PFSK-1 (cell line): ENCODE measurements at regions not wholly inside any gene's neighbourhood (a gene's known extent, or its start where the extent isn't known, plus 50 kb on each side); places are given as distances from the start of the nearest gene placed in this dataset.

Source experiments
- POLR2AphosphoS5 ChIP-seq: IDR thresholded peaks from 2 replicates; pipeline ENCODE4 v1.6.1; 2012; ENCODE audit warnings: low read depth, mild to moderate bottlenecking, control low read depth, low read length, moderate library complexity
- REST ChIP-seq, 2 experiments: IDR thresholded peaks; 2 replicates each; pipeline versions ENCODE4 v1.6.1 to v1.8.0; 2011 to 2012; ENCODE audit warnings: low read depth in 2 of 2, low read length in 2 of 2, control low read depth in 1 of 2, inconsistent platforms in 1 of 2, mild to moderate bottlenecking in 1 of 2, moderate library complexity in 1 of 2; ENCODE audit not compliant: insufficient read depth in 1 of 2
- SIN3A ChIP-seq: IDR thresholded peaks from 2 replicates; pipeline ENCODE4 v1.6.1; 2012; ENCODE audit warnings: mild to moderate bottlenecking, low read length, moderate library complexity, borderline replicate concordance; ENCODE audit not compliant: insufficient read depth
- TAF1 ChIP-seq: IDR thresholded peaks from 2 replicates; pipeline ENCODE4 v1.6.1; 2012; ENCODE audit warnings: low read length, control low read depth, borderline replicate concordance; ENCODE audit not compliant: insufficient read depth

DNA sequence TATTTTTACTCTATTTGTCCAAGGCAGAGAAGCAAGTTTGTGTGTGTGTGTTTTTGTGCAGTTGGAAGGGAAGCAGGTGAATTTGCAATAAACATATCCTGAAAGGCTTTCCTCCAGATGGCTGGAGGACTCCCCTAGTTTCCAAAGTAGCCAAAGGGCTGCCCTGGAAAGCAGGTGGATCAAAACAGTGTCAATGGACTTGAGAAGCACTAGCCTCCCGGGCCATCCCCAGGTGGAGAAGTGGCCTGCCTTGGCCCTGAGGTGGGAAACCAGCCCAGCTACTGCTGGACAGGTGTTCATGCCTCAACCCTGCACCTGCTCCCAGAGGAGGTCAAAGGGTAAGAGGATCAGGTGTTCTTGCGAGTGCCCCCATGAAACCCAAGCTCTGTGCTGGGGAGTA is 1046.9 kb downstream of the VRK1 start:
- TF ChIP-seq REST (IDR thresholded peaks at IDR 0.05; ENCODE audit: insufficient read depth in 1 of 2, low read depth in 2 of 2, low read length in 2 of 2) (no peak), POLR2AphosphoS5 (no peak), TAF1 (no peak), SIN3A (no peak)
